Esophagus muscularis mucosa (tissue), 4 donors: ENCODE measurements at regions not wholly inside any gene's neighbourhood (a gene's known extent, or its start where the extent isn't known, plus 50 kb on each side); places are given as distances from the start of the nearest gene placed in this dataset.

ENCODE experiments used
- DNase-seq: peaks from one replicate; pipeline ENCODE4 v3.0.0-alpha.2; 2017; ENCODE audit errors: extremely low spot score
- H3K27ac ChIP-seq, 4 donors: fragments of 200-600 bp; sonication (generic); replicated peaks in 1 of 4; 1 replicate in 3 of 4; 2 replicates in 1 of 4; pipeline ENCODE4 v1.5.1; 2016 to 2019; ENCODE audit warnings: mild to moderate bottlenecking in 1 of 4
- H3K27me3 ChIP-seq, 4 donors: fragments of 200-600 bp; sonication (generic); one replicate each; pipeline versions ENCODE4 v1.5.1 to v1.6.0; 2016 to 2019
- H3K36me3 ChIP-seq, 4 donors: fragments of 200-600 bp; sonication (generic); one replicate each; pipeline ENCODE4 v1.5.1; 2016 to 2019
- H3K4me1 ChIP-seq, 4 donors: fragments of 200-600 bp; sonication (generic); one replicate each; pipeline ENCODE4 v1.5.1; 2016 to 2019
- H3K4me3 ChIP-seq, 4 donors: fragments of 200-600 bp; sonication (generic); 1 replicate in 2 of 4; 2 replicates in 2 of 4; pipeline ENCODE4 v1.5.1; 2016 to 2019; ENCODE audit warnings: mild to moderate bottlenecking in 4 of 4, moderate library complexity in 1 of 4
- H3K9me3 ChIP-seq, 4 donors: fragments of 200-600 bp; sonication (generic); 1 replicate in 3 of 4; 2 replicates in 1 of 4; pipeline ENCODE4 v1.5.1; 2016 to 2019
- CTCF ChIP-seq, 3 experiments: fragments of 200-600 bp in 2 of 3; fragments of 450-650 bp in 1 of 3; sonication (generic) in 2 of 3; IDR thresholded peaks; one replicate each; pipeline ENCODE4 v1.5.1; 2017 to 2019; ENCODE audit warnings: antibody characterized with exemption in 3 of 3, mild to moderate bottlenecking in 2 of 3, moderate library complexity in 1 of 3
- EP300 ChIP-seq: sonication (generic); formaldehyde crosslinking; IDR thresholded peaks from one replicate; pipeline ENCODE4 v1.6.1; 2017; ENCODE audit warnings: antibody characterized with exemption
- POLR2A ChIP-seq: fragments of 450-650 bp; IDR thresholded peaks from one replicate; pipeline ENCODE4 v1.6.1; 2017; ENCODE audit warnings: antibody characterized with exemption, moderate library complexity, mild to moderate bottlenecking, low read depth
- POLR2AphosphoS5 ChIP-seq, 2 donors: sonication (generic); formaldehyde crosslinking; IDR thresholded peaks; one replicate each; pipeline ENCODE4 v1.6.1; 2017; ENCODE audit warnings: antibody characterized with exemption in 2 of 2
- WGBS: methylation state at CpG from one replicate; pipeline ENCODE4 v1.1.5; 2018; 5-methylcytosine and 5-hydroxymethylcytosine counted together
- intact Hi-C: fragments of 100-400 bp; cut with DNase I; formaldehyde crosslinking; loops from one replicate; pipeline ENCODE4 v1.15.1; 2023

DNA sequence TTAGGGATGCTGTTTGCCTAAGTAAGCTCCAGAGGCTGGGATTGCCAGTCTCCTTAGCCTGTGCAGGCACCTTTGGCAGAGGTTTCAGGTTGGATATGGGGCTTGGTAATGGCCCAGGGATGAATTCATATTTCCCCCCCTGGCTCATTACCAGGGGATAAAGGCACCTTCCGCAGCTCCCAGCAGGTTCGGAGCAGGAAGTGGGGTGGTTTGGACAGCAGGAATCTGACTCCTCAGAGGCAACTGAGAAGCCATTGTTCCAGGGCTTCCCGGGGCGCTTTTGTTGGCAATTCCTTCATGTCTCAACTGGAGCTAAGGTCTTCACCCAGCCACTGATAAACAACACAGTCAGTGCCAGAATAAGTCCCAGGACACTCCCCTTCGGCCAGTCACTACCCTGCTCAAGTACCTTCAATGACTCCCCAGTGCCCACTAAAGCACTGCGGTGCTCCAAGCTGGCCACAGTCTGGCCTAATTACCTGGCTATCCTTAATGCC, 85.3 kb upstream of the SLC6A6 start:
- H3K9me3 ChIP-seq = peaks cover 0 to 5% (median 0%) of the 10 kb centered on the region in 4 donors
- H3K27me3 ChIP-seq = peaks cover 0 to 16% (median 0%) of the 10 kb centered on the region in 4 donors
- DNase-seq = no peak
- TF ChIP-seq POLR2AphosphoS5 (IDR thresholded peaks at IDR 0.05) (no peak), EP300 (no peak), POLR2A (no peak), CTCF (IDR thresholded peaks at IDR 0.05) (no peak)
- H3K4me3 ChIP-seq = no peak overlapping the region
- intact Hi-C loops = no loop called here
- no peak overlapping the region for H3K27ac ChIP-seq
- H3K36me3 ChIP-seq = no peaks in the 10 kb centered on the region
- WGBS = 77% methylated on average over 4 of the region's 6 CpGs
- peaks cover 0 to 6% (median 0%) of the 10 kb centered on the region in 4 donors for H3K4me1 ChIP-seq

- no peaks in the 10 kb centered on the region for H3K36me3 ChIP-seq
- H3K27ac ChIP-seq = no peak overlapping the region
- peaks cover 0 to 4% (median 0%) of the 10 kb centered on the region in 4 donors for H3K27me3 ChIP-seq
- H3K4me3 ChIP-seq = no peak overlapping the region
- no peak for DNase-seq
- 80% methylated on average over 3 of the region's 3 CpGs for WGBS
- TF ChIP-seq CTCF (IDR thresholded peaks at IDR 0.05) = no peak
- TF ChIP-seq POLR2A = no peak
- TF ChIP-seq EP300 = no peak
- no peak for TF ChIP-seq POLR2AphosphoS5 (IDR thresholded peaks at IDR 0.05)
- intact Hi-C loops = no loop called here
- peaks cover 0 to 6% (median 4%) of the 10 kb centered on the region in 4 donors for H3K4me1 ChIP-seq
- H3K9me3 ChIP-seq = peaks cover 0 to 5% (median 0%) of the 10 kb centered on the region in 4 donors
Measured at GRCh38 chr3:14318646-14319045, 83.8 kb upstream of the SLC6A6 start.

DNA sequence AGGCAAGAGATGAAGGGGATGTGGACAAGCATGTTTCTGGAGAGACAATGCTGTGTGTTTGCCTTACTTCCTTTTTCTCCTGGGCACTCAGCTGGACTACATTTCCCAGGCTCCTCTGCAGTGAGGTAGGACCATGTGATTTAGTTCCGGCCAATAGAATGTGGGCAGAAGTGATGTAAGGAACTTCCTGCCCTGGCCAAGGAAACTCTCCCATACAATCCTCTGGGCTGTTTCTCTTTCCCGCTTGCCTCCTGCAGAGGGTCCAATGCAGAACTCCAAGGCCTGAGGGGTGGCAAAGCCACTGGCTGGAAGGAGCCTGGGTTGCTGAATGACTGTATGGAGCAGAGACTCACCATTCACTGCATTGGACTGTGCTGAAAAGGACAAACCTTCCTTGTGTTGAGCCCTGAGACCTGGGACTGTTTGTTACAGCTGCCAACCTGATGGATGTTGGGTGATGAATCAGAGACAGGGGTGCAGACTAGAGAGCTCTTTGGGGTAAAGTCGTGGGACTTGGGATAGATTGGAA, 82.7 kb upstream of the SLC6A6 start:
- no peak for DNase-seq
- TF ChIP-seq EP300 = no peak
- no peak for TF ChIP-seq CTCF (IDR thresholded peaks at IDR 0.05)
- no peak for TF ChIP-seq POLR2AphosphoS5 (IDR thresholded peaks at IDR 0.05)
- no peak for TF ChIP-seq POLR2A
- no peak overlapping the region for H3K4me3 ChIP-seq
- H3K9me3 ChIP-seq = peaks cover 0 to 5% (median 0%) of the 10 kb centered on the region in 4 donors
- WGBS = 76% methylated on average over 3 of the region's 3 CpGs
- intact Hi-C loops = no loop called here
- no peaks in the 10 kb centered on the region for H3K27me3 ChIP-seq
- H3K4me1 ChIP-seq = peaks cover 0 to 6% (median 4%) of the 10 kb centered on the region in 4 donors
- H3K27ac ChIP-seq = no peak overlapping the region
- no peaks in the 10 kb centered on the region for H3K36me3 ChIP-seq

- Histone ChIP-seq H3K4me1 (peaks cover 0 to 6% (median 4%) of the 10 kb centered on the region in 4 donors), H3K9me3 (peaks cover 0 to 5% (median 0%) of the 10 kb centered on the region in 4 donors), H3K27me3 (no peaks in the 10 kb centered on the region), H3K27ac (no peak overlapping the region), H3K4me3 (no peak overlapping the region), H3K36me3 (no peaks in the 10 kb centered on the region)
- WGBS = 90% methylated on average over 3 of the region's 3 CpGs
- no peak for DNase-seq
- intact Hi-C loops = no loop called here
- no peak for TF ChIP-seq POLR2A
- no peak for TF ChIP-seq EP300
- TF ChIP-seq POLR2AphosphoS5 (IDR thresholded peaks at IDR 0.05) = no peak
- TF ChIP-seq CTCF (IDR thresholded peaks at IDR 0.05) = no peak
Measured at GRCh38 chr3:14320219-14320618, 82.2 kb upstream of the SLC6A6 start.

DNA sequence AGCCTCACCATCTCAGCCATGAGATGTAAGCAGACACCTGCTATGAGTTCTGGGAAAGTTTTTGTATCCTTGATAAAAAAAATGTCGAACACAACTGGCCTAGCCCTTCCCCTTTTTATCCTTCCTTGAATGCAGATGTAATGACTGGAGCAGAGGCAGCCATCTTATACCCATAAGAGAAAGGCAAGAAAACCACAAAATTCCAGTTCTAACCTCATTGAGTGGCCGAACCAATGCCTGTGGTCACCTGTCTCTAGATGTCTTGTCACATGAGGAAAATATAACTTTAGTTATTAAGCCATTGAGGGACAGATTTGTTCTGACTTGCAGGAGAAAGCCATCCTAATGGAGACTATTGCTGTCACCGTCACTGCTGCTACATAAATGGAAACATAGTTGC, 80.4 kb upstream of the SLC6A6 start:
- peaks cover 0 to 5% (median 0%) of the 10 kb centered on the region in 4 donors for H3K9me3 ChIP-seq
- DNase-seq = no peak
- H3K27me3 ChIP-seq = no peaks in the 10 kb centered on the region
- no peak overlapping the region for H3K4me3 ChIP-seq
- no peak overlapping the region for H3K27ac ChIP-seq
- TF ChIP-seq CTCF (IDR thresholded peaks at IDR 0.05) (no peak), POLR2AphosphoS5 (IDR thresholded peaks at IDR 0.05) (no peak), POLR2A (no peak), EP300 (no peak)
- intact Hi-C loops = no loop called here
- H3K4me1 ChIP-seq = peaks cover 0 to 6% (median 4%) of the 10 kb centered on the region in 4 donors
- H3K36me3 ChIP-seq = no peaks in the 10 kb centered on the region
- WGBS = 94% methylated on average over 3 of the region's 3 CpGs
